MV-4-11 (cell line): ENCODE measurements at regions not wholly inside any gene's neighbourhood (a gene's known extent, or its start where the extent isn't known, plus 50 kb on each side); places are given as distances from the start of the nearest gene placed in this dataset.
"Not testable (repeated sequence)": the region's sequence is repeated elsewhere in the genome, so short reads cannot be mapped to it uniquely, and the experiment has no call there.

ENCODE experiments used
- DNase-seq: peaks from one replicate; lab custom pipeline; 2025; lab: John Stamatoyannopoulos, UW

GRCh38 chr4:33071535-33071934 is 2351.4 kb downstream of the PCDH7 start:
- no peak for DNase-seq

DNA sequence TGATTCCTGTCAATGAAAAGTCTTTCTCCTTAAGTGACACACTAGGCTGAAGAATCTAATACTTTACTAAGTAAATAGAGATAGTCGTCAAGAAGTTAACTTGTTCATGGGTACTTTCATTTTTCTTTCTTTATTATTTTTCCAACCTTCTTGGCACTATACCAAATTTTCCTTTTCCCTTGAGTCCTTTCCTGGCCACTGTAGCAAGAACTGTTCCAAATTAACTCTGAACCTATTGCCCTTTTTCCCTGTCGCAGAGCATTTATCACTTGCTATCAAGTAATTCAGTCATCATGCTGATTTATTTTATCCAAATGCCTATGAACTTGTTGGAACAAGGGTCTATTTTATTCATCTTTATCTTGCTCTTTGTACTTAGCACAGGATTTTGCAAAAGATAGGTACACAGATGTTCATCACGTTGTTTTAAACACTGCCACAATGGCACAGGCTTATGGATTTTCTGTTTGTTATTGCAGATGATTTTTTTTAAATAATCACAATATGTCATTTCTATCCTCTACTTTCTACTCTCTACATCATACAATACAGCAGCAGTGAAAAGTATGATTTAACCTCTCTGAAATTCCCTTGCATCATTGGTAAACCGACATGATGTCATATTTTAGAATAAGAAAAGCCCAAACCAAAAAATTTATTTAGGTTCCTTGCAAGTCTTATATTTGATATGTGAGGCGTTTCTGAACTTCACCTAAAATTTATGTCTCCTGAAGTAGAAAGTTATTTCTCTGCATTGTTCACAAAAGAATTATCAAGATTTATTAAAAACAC is 2352.3 kb downstream of the PCDH7 start:
- no peak for DNase-seq

DNA sequence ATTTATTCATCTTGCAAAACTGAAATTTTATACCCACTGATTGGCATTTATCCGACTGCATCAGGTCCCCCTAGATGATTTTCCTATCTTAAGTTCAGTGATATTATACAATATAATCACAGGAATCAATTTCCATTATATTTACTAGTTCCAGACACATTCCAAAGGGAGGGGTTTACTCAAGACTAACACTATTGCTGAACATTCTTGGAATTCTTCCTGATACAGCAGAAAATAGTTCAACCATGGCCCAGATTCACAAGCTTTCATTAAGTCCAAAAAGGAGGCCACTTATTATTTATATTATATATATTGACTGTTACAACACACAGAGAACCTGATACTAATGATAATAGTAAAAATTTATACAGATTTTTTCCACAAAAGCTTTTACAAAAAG is 2353.6 kb downstream of the PCDH7 start:
- DNase-seq: no peak

GRCh38 chr4:33078145-33078544 is 2358.0 kb downstream of the PCDH7 start:
- DNase-seq: no peak

DNA sequence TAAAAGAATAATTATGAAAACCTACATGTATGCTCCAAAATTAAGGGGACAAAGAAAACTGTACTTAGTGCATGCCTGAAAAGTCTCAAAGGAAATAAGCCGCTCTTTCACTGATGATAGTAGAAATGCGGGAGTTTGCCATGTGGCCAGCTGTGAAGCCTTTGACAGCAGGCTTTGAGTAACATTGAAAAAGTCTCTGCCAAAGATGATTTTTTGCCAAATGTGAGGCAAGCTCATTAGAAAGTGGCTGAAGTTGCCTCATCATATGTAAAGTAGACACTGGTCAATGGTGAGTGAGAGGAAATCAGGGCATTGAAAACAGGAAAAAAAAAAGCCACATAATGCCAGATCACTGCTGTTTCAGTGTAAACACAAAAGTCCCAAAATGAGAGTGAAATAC is 2360.1 kb downstream of the PCDH7 start:
- peak; percentile 16 for DNase-seq

- no peak for DNase-seq
These were observed 2365.5 kb downstream of the PCDH7 start for GRCh38 chr4:33085709-33086108.

DNA sequence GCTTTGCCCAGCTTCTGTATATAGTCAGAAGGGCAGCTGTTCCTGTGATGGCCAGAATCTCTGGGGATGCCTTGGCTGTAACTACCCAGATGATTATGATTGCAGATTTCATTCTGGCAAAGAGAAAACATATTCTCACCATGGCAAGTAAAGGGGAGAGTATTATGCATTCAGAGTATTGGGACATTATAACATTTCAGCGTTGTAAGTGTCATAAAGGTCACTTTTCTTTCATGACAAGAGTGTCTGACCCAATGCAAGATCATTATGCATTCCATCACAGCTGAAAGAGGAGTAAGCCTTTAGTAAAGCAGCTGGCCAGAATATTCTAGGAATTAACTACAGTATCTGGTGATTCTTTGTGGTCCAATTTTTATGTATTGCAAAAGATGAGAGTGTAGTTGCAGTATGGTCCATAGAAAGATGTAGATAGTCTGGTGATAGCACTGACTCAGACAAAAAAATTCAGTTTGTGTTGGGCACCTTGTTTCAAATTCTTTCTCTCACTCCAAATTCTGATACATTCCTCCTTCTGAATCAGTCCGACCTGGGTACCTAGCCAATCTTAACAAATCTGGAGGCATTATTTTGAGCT is 2366.3 kb downstream of the PCDH7 start:
- DNase-seq: no peak

DNA sequence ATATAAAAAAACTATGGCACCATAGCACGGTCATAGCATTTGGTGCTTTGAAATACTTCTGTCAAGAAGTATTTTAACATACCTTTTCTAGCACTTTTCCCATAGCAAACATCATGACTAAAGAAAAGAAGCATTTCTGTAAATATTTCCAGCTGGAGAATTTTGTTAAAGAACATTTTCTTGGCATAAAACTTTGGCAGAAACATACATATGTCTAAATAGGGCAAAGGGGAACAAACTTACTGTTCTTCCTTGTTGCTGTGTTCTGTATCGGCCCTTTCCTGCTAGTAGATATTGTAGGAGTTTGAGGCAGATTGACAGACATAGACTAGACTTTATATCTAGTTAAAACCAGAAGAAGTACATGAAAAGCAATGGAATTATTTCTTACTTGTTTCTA is 2368.5 kb downstream of the PCDH7 start:
- DNase-seq: no peak

DNA sequence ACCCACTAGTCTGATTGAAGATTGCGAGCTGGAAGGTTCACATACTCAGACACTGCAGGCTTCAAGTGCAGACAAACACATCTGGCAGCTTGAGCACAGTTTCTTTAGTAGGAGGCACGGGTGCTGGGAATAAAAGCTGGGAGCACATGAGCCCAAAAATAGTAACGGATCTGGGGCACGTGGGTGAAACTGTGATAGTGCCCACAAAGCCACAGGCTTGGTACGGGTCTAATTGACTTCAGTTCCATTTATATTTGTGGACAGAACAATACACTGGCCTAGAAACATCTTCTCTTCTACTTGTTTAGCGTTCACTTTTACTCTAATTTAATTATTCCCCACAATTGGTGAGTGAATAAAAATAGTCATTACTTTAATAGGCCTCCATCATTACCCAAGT is 2370.7 kb downstream of the PCDH7 start:
- peak; percentile 9 for DNase-seq

- DNase-seq: no peak
These were observed 2371.8 kb downstream of the PCDH7 start for GRCh38 chr4:33091961-33092360.

DNA sequence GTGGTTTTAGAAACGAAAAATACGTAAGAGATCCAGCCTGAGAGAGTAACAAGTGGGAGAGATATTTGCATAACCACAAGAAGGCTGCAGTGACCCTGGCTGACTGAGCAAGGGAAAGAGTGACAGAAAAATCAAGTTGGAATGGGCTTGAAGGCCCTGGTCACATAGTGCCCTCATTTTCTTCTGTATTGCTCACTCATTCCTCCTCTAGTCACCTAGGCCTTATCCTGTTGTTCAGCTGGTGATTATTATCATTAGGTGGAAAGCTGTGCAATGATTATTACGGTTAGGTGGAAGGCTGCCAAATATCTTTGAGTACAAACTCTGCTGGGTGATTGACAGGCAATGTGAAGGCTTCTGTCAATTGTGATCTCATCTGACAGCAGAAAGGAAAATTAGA is 2384.1 kb downstream of the PCDH7 start:
- no peak for DNase-seq

DNA sequence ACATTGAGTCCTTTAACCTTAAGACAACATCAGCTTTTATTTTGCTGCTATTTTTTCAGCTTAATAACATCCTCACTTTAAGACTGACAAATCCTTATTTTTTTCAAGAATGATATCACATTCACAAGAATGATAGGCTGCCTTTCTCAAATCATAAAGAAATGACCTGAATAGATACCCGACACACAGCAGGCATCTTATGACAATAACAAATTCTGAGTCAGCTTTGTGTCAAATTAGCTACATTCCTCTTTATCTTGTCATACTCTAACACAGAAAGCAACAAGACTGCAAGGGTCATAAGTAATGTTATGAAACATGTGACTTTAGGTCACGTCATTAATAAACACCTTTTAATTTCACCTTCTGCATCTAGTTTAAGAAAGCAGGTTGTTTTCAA is 2387.6 kb downstream of the PCDH7 start:
- DNase-seq: no peak

DNA sequence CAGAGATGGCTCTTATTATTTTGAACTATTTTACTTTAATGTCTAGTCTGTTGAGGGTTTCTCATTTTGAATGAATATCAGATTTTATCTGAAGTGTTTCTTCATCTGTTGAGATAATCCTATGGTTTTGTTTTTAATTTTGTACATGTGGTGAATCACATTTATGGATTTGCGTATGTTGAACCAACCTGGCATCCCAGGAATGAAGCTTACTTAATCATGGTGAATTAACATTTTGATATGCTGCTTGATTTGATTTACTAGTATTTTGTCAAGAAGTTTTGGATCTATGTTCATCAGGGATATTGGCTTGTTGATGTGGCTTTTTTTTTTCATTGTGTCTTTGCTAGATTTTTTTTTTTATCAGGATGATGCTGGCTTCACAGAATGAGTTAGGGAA is 2390.9 kb downstream of the PCDH7 start:
- DNase-seq: no peak

DNA sequence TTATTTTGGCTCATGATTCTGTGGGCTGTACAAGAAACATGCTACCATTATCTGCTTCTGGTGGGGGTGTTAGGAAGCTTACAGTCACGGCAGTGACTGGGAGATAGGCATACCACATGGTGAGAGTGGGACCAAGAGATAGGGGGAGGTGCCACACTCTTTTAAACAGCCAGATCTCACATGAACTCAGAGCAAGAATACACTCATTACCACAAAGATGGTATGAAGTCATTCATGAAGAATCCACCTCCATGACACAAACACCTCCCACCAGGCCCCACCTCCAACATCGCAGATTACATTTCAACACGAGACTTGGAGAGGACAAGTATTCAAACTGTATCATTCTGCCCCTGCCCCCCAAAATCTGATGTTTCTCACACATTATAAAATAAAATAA is 2396.7 kb downstream of the PCDH7 start:
- DNase-seq: no peak

GRCh38 chr4:33126002-33126401 is 2405.8 kb downstream of the PCDH7 start:
- DNase-seq: no peak

GRCh38 chr4:33130662-33131061 is 2410.5 kb downstream of the PCDH7 start:
- not testable (repeated sequence) for DNase-seq

DNA sequence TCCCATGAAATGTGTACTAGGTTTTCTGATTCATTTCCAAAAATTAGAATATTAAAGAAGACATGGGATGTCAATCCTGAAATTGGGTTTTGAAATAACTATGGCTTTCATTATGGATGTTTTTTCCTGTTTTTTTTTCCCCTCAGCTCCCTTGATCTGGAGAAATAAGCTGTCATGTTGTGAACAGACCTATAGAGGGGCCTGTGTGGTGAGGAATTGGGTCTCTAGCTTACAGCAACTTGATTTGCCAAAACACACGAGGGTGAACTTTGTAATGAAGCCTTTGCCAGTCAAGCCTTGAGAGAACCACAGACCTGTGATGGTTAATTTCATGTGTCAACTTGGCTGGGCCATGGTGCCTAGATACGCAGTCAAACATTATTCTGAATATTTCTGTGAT is 2413.6 kb downstream of the PCDH7 start:
- DNase-seq: no peak

- DNase-seq: no peak
These were observed 2414.2 kb downstream of the PCDH7 start for GRCh38 chr4:33134366-33134765.

- no peak for DNase-seq
These were observed 2429.7 kb downstream of the PCDH7 start for GRCh38 chr4:33149658-33150524.

- DNase-seq: no peak
These were observed 2430.3 kb downstream of the PCDH7 start for GRCh38 chr4:33150525-33150910.

- peak; percentile 44 for DNase-seq
These were observed 2440.0 kb downstream of the PCDH7 start for GRCh38 chr4:33160126-33160525.

- no peak for DNase-seq
These were observed 2441.0 kb downstream of the PCDH7 start for GRCh38 chr4:33161202-33161601.

DNA sequence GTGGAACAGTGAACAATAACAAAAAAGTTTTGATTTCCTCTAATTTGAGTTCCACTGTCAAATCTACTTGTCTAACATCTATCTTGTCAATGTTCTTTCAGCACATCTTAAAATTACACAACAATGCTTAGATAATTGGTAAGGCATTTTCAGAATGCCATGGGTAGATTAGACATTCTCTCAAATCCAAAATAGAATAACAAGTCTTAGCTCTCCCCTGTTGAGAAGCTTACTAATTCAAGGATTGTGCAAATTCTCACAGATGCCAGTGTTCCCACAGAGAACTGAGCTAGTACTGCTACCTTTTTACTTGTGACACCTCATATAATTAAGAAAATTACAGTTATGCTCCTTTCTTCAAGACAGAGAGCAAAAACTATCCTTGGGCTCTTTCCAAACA is 2442.0 kb downstream of the PCDH7 start:
- no peak for DNase-seq
